ENCODE measurements at regions not wholly inside any gene's neighbourhood (a gene's known extent, or its start where the extent isn't known, plus 50 kb on each side); places are given as distances from the start of the nearest gene placed in this dataset.
A peak's percentile ranks its signal among the peaks of the same experiment; 100 is the strongest.

DNA sequence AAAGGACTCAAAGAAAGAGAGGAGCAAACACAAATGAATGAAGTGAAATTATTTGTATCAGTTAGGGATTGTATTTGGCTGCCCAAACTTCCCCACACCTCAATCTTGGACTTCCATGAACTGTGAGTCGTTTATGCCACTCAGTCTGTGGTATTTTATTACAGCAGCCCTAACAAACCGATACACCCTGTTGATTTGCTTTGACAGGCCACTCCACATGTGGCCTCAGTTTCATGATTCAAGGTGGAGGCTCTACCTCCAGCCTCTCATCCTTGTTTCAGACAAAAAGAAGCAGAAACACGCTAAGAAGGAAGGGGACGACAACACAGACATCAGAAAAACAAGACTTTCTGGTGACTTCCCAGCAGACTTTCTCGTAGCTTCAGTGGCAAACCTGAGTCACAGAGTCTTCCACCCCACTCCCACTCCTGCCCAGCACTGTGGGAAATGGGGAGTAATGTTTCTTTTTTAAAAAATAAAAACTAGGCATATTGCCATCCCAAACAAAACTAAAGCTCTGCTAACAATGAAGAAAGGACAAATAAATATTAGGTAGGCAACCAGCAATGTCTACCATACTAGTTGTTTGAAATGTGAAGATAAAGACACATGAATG, 52.2 kb upstream of the ABCA1 start:
- peak; percentile 33 for DNase-seq (ENCODE audit: low read depth)
- no peak for TF ChIP-seq CTCF (IDR thresholded peaks at IDR 0.05; ENCODE audit: low read length, missing control alignments)
- H3K4me3 ChIP-seq (replicated peaks; ENCODE audit: low read depth, low read length), result no peak overlapping the region

DNA sequence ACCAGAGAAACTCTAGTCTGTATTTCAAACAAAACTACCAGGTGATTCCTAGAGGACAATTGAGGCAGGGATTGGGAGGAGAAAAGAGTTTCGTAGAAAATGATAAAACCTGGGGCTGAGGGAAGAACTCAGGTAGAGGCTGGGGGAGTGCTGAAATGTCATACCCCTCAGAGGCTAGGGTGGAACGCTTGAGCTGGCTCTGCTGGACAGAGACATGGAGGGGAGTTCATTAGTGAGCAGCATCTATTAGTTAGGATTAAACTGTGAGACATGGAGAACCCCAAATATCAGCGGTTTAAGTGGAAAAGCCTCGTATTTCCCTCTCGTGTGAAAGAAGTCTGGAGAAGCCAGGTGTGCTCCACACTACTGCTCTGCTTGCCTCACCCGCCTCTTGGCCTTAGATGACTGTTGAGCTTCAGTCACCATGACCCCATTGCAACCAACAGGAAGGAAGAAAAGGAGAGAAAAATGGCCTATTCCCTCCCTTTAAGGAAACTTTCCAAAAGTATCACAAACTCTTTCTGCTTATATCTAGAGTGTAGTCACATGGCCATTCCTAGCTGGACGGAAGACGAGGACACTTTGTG, 53.7 kb upstream of the ABCA1 start:
- DNase-seq (ENCODE audit: low read depth), result no peak
- TF ChIP-seq CTCF (IDR thresholded peaks at IDR 0.05; ENCODE audit: low read length, missing control alignments), result no peak
- H3K4me3 ChIP-seq (replicated peaks; ENCODE audit: low read depth, low read length), result no peak overlapping the region

GRCh38 chr9:104982543-104982942, 54.6 kb upstream of the ABCA1 start:
- no peak overlapping the region for H3K4me3 ChIP-seq (replicated peaks; ENCODE audit: low read depth, low read length)
- TF ChIP-seq CTCF (IDR thresholded peaks at IDR 0.05; ENCODE audit: low read length, missing control alignments), result no peak
- peak; percentile 17 for DNase-seq (ENCODE audit: low read depth)

DNA sequence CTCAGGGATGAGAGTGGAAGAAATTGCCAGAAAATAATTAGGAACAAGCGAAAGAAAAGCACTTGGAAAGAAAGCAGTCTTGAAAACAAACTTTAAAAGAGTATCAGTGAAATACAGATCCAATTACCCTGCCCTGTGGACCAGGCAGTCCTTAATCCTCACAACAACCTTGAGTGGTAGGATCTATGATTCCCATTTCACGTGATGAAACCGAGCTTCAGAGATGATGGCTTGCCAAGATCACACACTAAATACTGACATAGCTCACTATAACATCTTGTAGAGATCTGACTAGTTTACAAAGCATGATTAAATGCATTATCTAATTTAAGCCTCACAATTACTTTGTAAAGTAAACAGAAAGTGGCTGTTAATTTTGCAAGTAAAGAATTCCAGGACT, 55.5 kb upstream of the ABCA1 start:
- no peak overlapping the region for H3K4me3 ChIP-seq (replicated peaks; ENCODE audit: low read depth, low read length)
- TF ChIP-seq CTCF (IDR thresholded peaks at IDR 0.05; ENCODE audit: low read length, missing control alignments), result no peak
- DNase-seq (ENCODE audit: low read depth), result no peak

DNA sequence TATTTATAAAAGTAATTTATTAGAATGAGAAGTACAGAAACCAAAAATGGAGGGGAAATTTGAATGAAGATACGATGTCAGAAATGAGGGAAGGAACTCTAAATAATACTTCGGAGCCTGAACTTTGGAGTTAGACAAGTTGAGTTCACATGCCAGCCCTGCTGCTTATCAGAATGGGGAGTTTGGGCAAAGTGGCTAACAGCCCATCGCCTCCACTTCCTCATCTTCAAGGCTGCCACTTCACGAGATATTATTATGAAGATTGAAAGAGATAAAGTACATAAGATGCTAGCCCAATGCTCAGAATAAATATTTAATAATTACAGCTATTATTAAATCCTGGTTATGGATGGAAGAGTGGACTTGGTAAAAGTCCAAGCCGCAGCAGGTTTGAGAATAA, 56.2 kb upstream of the ABCA1 start:
- no peak for TF ChIP-seq CTCF (IDR thresholded peaks at IDR 0.05; ENCODE audit: low read length, missing control alignments)
- DNase-seq (ENCODE audit: low read depth), result no peak
- H3K4me3 ChIP-seq (replicated peaks; ENCODE audit: low read depth, low read length), result no peak overlapping the region

DNA sequence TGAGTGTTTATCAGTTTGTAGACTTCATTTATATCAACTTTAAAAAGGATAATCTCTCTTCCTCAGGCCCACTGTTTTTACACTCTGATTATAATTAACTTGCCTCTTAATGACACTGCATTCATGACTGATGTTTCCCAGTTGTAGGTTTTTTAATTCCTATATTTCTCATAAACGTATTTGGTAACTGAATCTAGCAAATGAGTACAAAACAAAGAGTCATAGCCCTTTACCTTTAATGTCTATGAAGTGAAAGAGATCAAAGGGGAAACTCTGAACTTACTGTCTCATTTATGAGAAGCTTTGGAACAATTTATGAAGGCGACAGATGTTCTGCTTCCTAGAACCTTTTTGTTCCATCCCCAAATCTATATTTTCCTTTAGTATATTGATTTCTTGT, 56.6 kb upstream of the ABCA1 start:
- H3K4me3 ChIP-seq (replicated peaks; ENCODE audit: low read depth, low read length), result no peak overlapping the region

More for the DNA sequence above, 56.6 kb upstream of the ABCA1 start:
- no peak for TF ChIP-seq CTCF (IDR thresholded peaks at IDR 0.05; ENCODE audit: low read length, missing control alignments)
- DNase-seq (ENCODE audit: low read depth), result no peak
